Loucy (cell line): ENCODE measurements at regions not wholly inside any gene's neighbourhood (a gene's known extent, or its start where the extent isn't known, plus 50 kb on each side); places are given as distances from the start of the nearest gene placed in this dataset.

Source experiments
- H2AFZ ChIP-seq: fragments of 200-600 bp; sonication (generic); 2 replicates; pipeline ENCODE4 v1.6.0; 2016; ENCODE audit warnings: antibody characterized with exemption, mild to moderate bottlenecking, low read length, moderate library complexity
- H3F3A ChIP-seq: fragments of 200-600 bp; 2 replicates; pipeline ENCODE4 v1.6.0; 2016; ENCODE audit warnings: antibody characterized with exemption, low read depth, mild to moderate bottlenecking
- H3K27me3 ChIP-seq: fragments of 200-600 bp; sonication (generic); 2 replicates; pipeline ENCODE4 v1.6.1; 2014; ENCODE audit warnings: low read length, mild to moderate bottlenecking; ENCODE audit not compliant: insufficient read depth, poor library complexity, severe bottlenecking
- H3K36me3 ChIP-seq: fragments of 200-600 bp; sonication (generic); 2 replicates; pipeline ENCODE4 v1.6.1; 2016; ENCODE audit warnings: low read length; ENCODE audit not compliant: insufficient read depth
- H3K4me1 ChIP-seq: fragments of 200-600 bp; sonication (generic); 2 replicates; pipeline ENCODE4 v1.5.1; 2014; ENCODE audit warnings: low read length, mild to moderate bottlenecking; ENCODE audit not compliant: insufficient read depth, poor library complexity, severe bottlenecking
- H3K4me2 ChIP-seq: fragments of 200-600 bp; sonication (generic); 2 replicates; pipeline ENCODE4 v1.6.0; 2014; ENCODE audit warnings: antibody characterized with exemption, low read length, low read depth, mild to moderate bottlenecking; ENCODE audit not compliant: poor library complexity, severe bottlenecking
- H3K4me3 ChIP-seq: fragments of 200-600 bp; sonication (generic); 2 replicates; pipeline ENCODE4 v1.5.1; 2014; ENCODE audit warnings: low read length, mild to moderate bottlenecking, mixed read lengths; ENCODE audit not compliant: poor library complexity, severe bottlenecking
- H3K79me2 ChIP-seq: fragments of 200-600 bp; sonication (generic); 2 replicates; pipeline ENCODE4 v1.6.1; 2014; ENCODE audit warnings: low read length; ENCODE audit not compliant: insufficient read depth
- H3K9ac ChIP-seq: fragments of 200-600 bp; sonication (generic); 2 replicates; pipeline ENCODE4 v1.6.0; 2014; ENCODE audit warnings: mild to moderate bottlenecking, low read depth, low read length, moderate library complexity; ENCODE audit not compliant: poor library complexity, severe bottlenecking
- H3K9me2 ChIP-seq: fragments of 200-600 bp; sonication (generic); replicated peaks from 2 replicates; pipeline ENCODE4 v1.6.1; 2016; ENCODE audit warnings: low read depth, low read length, mixed read lengths
- H3K9me3 ChIP-seq: fragments of 200-600 bp; sonication (generic); 2 replicates; pipeline ENCODE4 v1.6.1; 2014; ENCODE audit warnings: mild to moderate bottlenecking, antibody characterized with exemption, low read length, low read depth; ENCODE audit not compliant: insufficient read depth
- H4K20me1 ChIP-seq: fragments of 200-600 bp; sonication (generic); 2 replicates; pipeline ENCODE4 v1.6.0; 2014; ENCODE audit warnings: antibody characterized with exemption, low read length, mild to moderate bottlenecking; ENCODE audit not compliant: insufficient read depth, poor library complexity, severe bottlenecking
- CTCF ChIP-seq: fragments of 200-600 bp; sonication (generic); conservative IDR thresholded peaks from 2 replicates; pipeline ENCODE4 v1.5.1; 2014; ENCODE audit warnings: mild to moderate bottlenecking, antibody characterized with exemption, low read length
- EZH2phosphoT487 ChIP-seq: fragments of 200-600 bp; IDR thresholded peaks from 2 replicates; pipeline ENCODE4 v1.6.1; 2018; ENCODE audit warnings: antibody characterized with exemption, mild to moderate bottlenecking, moderate library complexity, borderline replicate concordance

- Histone ChIP-seq H3K27me3 (peaks cover 4% of the 10 kb centered on the region), H3K79me2 (no peaks in the 10 kb centered on the region), H3K4me2 (no peak overlapping the region), H3K9me2 (no peaks in the 10 kb centered on the region), H3K4me1 (no peaks in the 10 kb centered on the region), H4K20me1 (no peaks in the 10 kb centered on the region), H3K4me3 (no peak overlapping the region), H3K36me3 (peaks cover 4% of the 10 kb centered on the region; the same call in 1 of the 2 replicates), H2AFZ (no peak overlapping the region), H3K9ac (no peak overlapping the region), H3K9me3 (peaks cover 30% of the 10 kb centered on the region), H3F3A (no peaks in the 10 kb centered on the region)
- no peak for TF ChIP-seq EZH2phosphoT487
- no peak for TF ChIP-seq CTCF
Observed at GRCh38 chr14:42569227-42569626, 962.6 kb downstream of the LRFN5 start.

GRCh38 chr14:42565556-42565955 lies 958.9 kb downstream of the LRFN5 start:
- Histone ChIP-seq H3K4me1 (peaks cover 12% of the 10 kb centered on the region), H3K4me2 (no peak overlapping the region), H3K9me3 (peaks cover 28% of the 10 kb centered on the region), H4K20me1 (no peaks in the 10 kb centered on the region), H3K36me3 (peaks cover 4% of the 10 kb centered on the region; the same call in 1 of the 2 replicates), H3F3A (no peaks in the 10 kb centered on the region), H3K79me2 (no peaks in the 10 kb centered on the region), H2AFZ (no peak overlapping the region), H3K4me3 (no peak overlapping the region), H3K9me2 (no peaks in the 10 kb centered on the region), H3K27me3 (no peaks in the 10 kb centered on the region), H3K9ac (no peak overlapping the region)
- TF ChIP-seq EZH2phosphoT487 (no peak), CTCF (no peak)

- H4K20me1 ChIP-seq, result no peaks in the 10 kb centered on the region
- TF ChIP-seq EZH2phosphoT487 (no peak), CTCF (no peak)
- H3K4me2 ChIP-seq, result peak overlapping the region; percentile 33
- no peaks in the 10 kb centered on the region for H3K9me2 ChIP-seq
- peaks cover 4% of the 10 kb centered on the region; the same call in 1 of the 2 replicates for H3K36me3 ChIP-seq
- H3K9ac ChIP-seq, result no peak overlapping the region
- H3K79me2 ChIP-seq, result no peaks in the 10 kb centered on the region
- no peaks in the 10 kb centered on the region for H3K27me3 ChIP-seq
- H3F3A ChIP-seq, result no peaks in the 10 kb centered on the region
- no peak overlapping the region for H2AFZ ChIP-seq
- H3K9me3 ChIP-seq, result 0 out of 2 replicates have a peak, but pooled peaks cover 9% of the 10 kb centered on the region
- H3K4me3 ChIP-seq, result no peak overlapping the region
- H3K4me1 ChIP-seq, result peaks cover 12% of the 10 kb centered on the region
Observed at GRCh38 chr14:42563313-42563712, 956.6 kb downstream of the LRFN5 start.
